ENCODE measurements at regions not wholly inside any gene's neighbourhood (a gene's known extent, or its start where the extent isn't known, plus 50 kb on each side); places are given as distances from the start of the nearest gene placed in this dataset.
"Not testable (repeated sequence)": the region's sequence is repeated elsewhere in the genome, so short reads cannot be mapped to it uniquely, and the experiment has no call there.

GRCh38 chr9:129445794-129446306 is 175.1 kb downstream of the C9orf50 start:
- Histone ChIP-seq H3K27me3 (ENCODE audit: control insufficient read depth, low read length) (no peaks in the 10 kb centered on the region; the same call in 1 of the 2 replicates), H3K4me3 (ENCODE audit: low read length) (no peak overlapping the region), H3K79me2 (ENCODE audit: control insufficient read depth, low read length) (no peaks in the 10 kb centered on the region), H3K9me3 (ENCODE audit: control insufficient read depth, insufficient read depth, low read length) (no peaks in the 10 kb centered on the region), H3K9me2 (replicated peaks; ENCODE audit: control insufficient read depth, low read length) (no peaks in the 10 kb centered on the region), H3F3A (ENCODE audit: control insufficient read depth, insufficient read depth) (no peaks in the 10 kb centered on the region), H3K27ac (ENCODE audit: low read depth, low read length) (no peak overlapping the region), H3K36me3 (ENCODE audit: control insufficient read depth, low read length) (no peaks in the 10 kb centered on the region), H3K4me1 (ENCODE audit: control insufficient read depth, low read length) (peaks cover 22% of the 10 kb centered on the region), H4K20me1 (ENCODE audit: control insufficient read depth, insufficient read depth, low read depth, low read length) (no peaks in the 10 kb centered on the region), H3K4me2 (ENCODE audit: low read length) (no peak overlapping the region)
- no peak for TF ChIP-seq EZH2phosphoT487 (IDR thresholded peaks at IDR 0.05; ENCODE audit: borderline replicate concordance, low read length)
- TF ChIP-seq CTCF (IDR thresholded peaks at IDR 0.05; ENCODE audit: low read depth, low read length, poor library complexity, severe bottlenecking) = no peak

- H3K27me3 ChIP-seq (ENCODE audit: control insufficient read depth, low read length); H3K27ac ChIP-seq (ENCODE audit: low read depth, low read length); H3K4me3 ChIP-seq (ENCODE audit: low read length); H3K36me3 ChIP-seq (ENCODE audit: control insufficient read depth, low read length); H3K9me3 ChIP-seq (ENCODE audit: control insufficient read depth, insufficient read depth, low read length); H3K9me2 ChIP-seq (replicated peaks; ENCODE audit: control insufficient read depth, low read length); H3F3A ChIP-seq (ENCODE audit: control insufficient read depth, insufficient read depth); H3K79me2 ChIP-seq (ENCODE audit: control insufficient read depth, low read length); H4K20me1 ChIP-seq (ENCODE audit: control insufficient read depth, insufficient read depth, low read depth, low read length); H3K4me2 ChIP-seq (ENCODE audit: low read length): not testable (repeated sequence)
- peaks cover 19% of the 10 kb centered on the region for H3K4me1 ChIP-seq (ENCODE audit: control insufficient read depth, low read length)
These were observed 177.3 kb downstream of the C9orf50 start for GRCh38 chr9:129443515-129444164.

DNA sequence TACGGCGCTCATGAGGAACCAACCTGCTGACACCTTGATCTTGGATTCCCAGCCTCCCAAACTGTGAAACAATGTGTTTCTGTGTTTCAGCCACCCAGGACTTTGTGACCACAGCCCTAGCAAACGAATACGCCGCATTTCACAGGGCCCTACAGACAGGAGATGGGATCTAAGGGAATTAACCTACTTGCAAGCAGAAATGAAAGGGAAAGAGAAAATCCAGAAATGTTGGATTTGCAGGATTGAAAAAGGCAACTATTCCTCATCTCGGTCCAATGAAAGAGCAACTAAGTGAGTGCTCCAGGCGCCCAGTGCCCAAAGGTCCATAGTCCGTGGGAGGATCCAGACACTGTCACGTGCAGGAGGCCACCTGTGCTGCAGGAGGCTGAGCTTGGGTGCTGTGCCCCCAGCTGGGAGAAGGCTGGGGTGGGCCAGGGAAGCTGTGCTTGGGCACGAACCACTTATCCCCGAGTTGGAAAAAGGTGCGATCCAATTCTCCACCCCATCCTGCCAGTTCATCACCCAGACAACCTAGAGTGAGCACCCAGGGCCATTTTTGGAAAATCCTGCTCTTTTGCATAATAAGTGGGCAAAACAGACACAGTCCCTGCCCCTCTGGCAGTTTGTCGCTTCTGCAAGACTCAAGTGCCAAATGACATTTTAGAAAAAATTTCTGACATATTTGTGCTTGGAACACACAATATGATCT is 177.9 kb downstream of the C9orf50 start:
- TF ChIP-seq EZH2phosphoT487 (IDR thresholded peaks at IDR 0.05; ENCODE audit: borderline replicate concordance, low read length) (no peak), CTCF (IDR thresholded peaks at IDR 0.05; ENCODE audit: low read depth, low read length, poor library complexity, severe bottlenecking) (no peak)
- Histone ChIP-seq H3K4me1 (ENCODE audit: control insufficient read depth, low read length) (peaks cover 14% of the 10 kb centered on the region), H3K27ac (ENCODE audit: low read depth, low read length) (no peak overlapping the region), H3K4me2 (ENCODE audit: low read length) (no peak overlapping the region), H3K36me3 (ENCODE audit: control insufficient read depth, low read length) (no peaks in the 10 kb centered on the region), H4K20me1 (ENCODE audit: control insufficient read depth, insufficient read depth, low read depth, low read length) (no peaks in the 10 kb centered on the region), H3K4me3 (ENCODE audit: low read length) (no peak overlapping the region), H3K9me2 (replicated peaks; ENCODE audit: control insufficient read depth, low read length) (no peaks in the 10 kb centered on the region), H3K27me3 (ENCODE audit: control insufficient read depth, low read length) (peaks cover 16% of the 10 kb centered on the region), H3K9me3 (ENCODE audit: control insufficient read depth, insufficient read depth, low read length) (no peaks in the 10 kb centered on the region), H3F3A (ENCODE audit: control insufficient read depth, insufficient read depth) (no peaks in the 10 kb centered on the region), H3K79me2 (ENCODE audit: control insufficient read depth, low read length) (no peaks in the 10 kb centered on the region)

GRCh38 chr9:129441852-129442251 is 179.0 kb downstream of the C9orf50 start:
- Histone ChIP-seq H3K4me1 (ENCODE audit: control insufficient read depth, low read length) (peaks cover 4% of the 10 kb centered on the region), H3K27ac (ENCODE audit: low read depth, low read length) (no peak overlapping the region), H3K9me3 (ENCODE audit: control insufficient read depth, insufficient read depth, low read length) (no peaks in the 10 kb centered on the region), H3K4me3 (ENCODE audit: low read length) (no peak overlapping the region), H3K4me2 (ENCODE audit: low read length) (no peak overlapping the region), H3K36me3 (ENCODE audit: control insufficient read depth, low read length) (no peaks in the 10 kb centered on the region), H3K27me3 (ENCODE audit: control insufficient read depth, low read length) (peaks cover 26% of the 10 kb centered on the region), H4K20me1 (ENCODE audit: control insufficient read depth, insufficient read depth, low read depth, low read length) (no peaks in the 10 kb centered on the region), H3K9me2 (replicated peaks; ENCODE audit: control insufficient read depth, low read length) (no peaks in the 10 kb centered on the region), H3F3A (ENCODE audit: control insufficient read depth, insufficient read depth) (no peaks in the 10 kb centered on the region), H3K79me2 (ENCODE audit: control insufficient read depth, low read length) (no peaks in the 10 kb centered on the region)
- TF ChIP-seq EZH2phosphoT487 (IDR thresholded peaks at IDR 0.05; ENCODE audit: borderline replicate concordance, low read length) (no peak), CTCF (IDR thresholded peaks at IDR 0.05; ENCODE audit: low read depth, low read length, poor library complexity, severe bottlenecking) (no peak)

Measured in DOHH2 (cell line).